OCI-LY3 (cell line): ENCODE measurements at regions not wholly inside any gene's neighbourhood (a gene's known extent, or its start where the extent isn't known, plus 50 kb on each side); places are given as distances from the start of the nearest gene placed in this dataset.

Experiments used
- EZH2phosphoT487 ChIP-seq: fragments of 200-600 bp; shearing (Covaris generic); IDR thresholded peaks from 2 replicates; pipeline ENCODE4 v1.6.1; 2018; ENCODE audit warnings: antibody characterized with exemption, mixed run types, low read depth
- TF ChIP-seq, protein P1 (sequence below): fragments of 200-600, 300-600 bp; sonication (generic); IDR thresholded peaks from 2 replicates; pipeline ENCODE4 v1.5.1; 2014; ENCODE audit warnings: antibody characterized with exemption, low read length, low read depth

DNA sequence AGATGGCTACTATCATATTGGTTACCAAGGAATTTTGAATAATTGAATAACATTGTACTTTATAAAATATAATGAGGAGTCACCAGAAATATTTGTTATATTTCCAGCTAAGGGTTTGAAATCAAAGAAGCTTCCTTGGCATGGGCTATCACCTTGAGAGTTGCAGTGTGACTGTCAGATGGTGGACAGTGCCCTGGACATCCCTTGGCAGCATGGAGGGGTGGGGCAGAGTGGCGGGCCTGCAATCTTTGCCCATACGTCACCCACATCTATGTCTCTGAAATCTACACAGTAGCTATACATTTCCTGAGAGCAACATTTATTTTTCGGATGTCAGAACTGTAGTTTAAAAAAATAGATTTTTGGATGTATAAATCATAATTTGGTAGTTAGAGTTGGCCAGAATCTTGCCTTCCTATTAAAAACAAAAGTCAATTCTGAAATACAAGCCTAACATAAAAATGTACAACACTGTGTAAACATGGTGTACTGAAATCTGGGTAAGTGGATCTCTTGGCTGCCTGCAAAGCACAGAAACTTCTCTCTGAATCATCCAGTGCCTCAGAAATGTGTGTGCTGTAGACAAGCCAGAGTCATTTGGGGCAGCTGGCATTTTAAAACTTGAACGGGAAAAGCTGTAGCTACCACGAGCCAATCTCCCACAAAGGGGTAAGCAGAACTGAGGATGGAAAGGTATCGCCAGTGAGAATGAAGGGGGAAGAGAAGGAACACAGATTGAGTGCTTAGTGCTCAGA is 124.2 kb upstream of the ARHGAP28 start:
- TF ChIP-seq, protein P1, sequence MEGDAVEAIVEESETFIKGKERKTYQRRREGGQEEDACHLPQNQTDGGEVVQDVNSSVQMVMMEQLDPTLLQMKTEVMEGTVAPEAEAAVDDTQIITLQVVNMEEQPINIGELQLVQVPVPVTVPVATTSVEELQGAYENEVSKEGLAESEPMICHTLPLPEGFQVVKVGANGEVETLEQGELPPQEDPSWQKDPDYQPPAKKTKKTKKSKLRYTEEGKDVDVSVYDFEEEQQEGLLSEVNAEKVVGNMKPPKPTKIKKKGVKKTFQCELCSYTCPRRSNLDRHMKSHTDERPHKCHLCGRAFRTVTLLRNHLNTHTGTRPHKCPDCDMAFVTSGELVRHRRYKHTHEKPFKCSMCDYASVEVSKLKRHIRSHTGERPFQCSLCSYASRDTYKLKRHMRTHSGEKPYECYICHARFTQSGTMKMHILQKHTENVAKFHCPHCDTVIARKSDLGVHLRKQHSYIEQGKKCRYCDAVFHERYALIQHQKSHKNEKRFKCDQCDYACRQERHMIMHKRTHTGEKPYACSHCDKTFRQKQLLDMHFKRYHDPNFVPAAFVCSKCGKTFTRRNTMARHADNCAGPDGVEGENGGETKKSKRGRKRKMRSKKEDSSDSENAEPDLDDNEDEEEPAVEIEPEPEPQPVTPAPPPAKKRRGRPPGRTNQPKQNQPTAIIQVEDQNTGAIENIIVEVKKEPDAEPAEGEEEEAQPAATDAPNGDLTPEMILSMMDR = no peak
- no peak for TF ChIP-seq EZH2phosphoT487
